Progenitor cell of endocrine pancreas (in vitro differentiated cells): ENCODE measurements at regions not wholly inside any gene's neighbourhood (a gene's known extent, or its start where the extent isn't known, plus 50 kb on each side); places are given as distances from the start of the nearest gene placed in this dataset.

Source experiments
- DNase-seq: peaks from one replicate; pipeline ENCODE4 v3.0.0; 2021; ENCODE audit warnings: low spot score; ENCODE audit not compliant: unreplicated experiment
- H3K27ac Mint-ChIP-seq: 2 replicates; pipeline ENCODE4 v1.8.0; 2021; ENCODE audit warnings: mild to moderate bottlenecking, moderate library complexity, mixed read lengths
- H3K27me3 Mint-ChIP-seq: 2 replicates; pipeline ENCODE4 v1.8.0; 2021; ENCODE audit warnings: mixed read lengths
- H3K36me3 Mint-ChIP-seq: 2 replicates; pipeline ENCODE4 v1.8.0; 2022; ENCODE audit warnings: mixed read lengths; ENCODE audit not compliant: insufficient read depth
- H3K4me1 Mint-ChIP-seq: 2 replicates; pipeline ENCODE4 v1.8.0; 2021; ENCODE audit warnings: low read depth, mixed read lengths
- H3K4me3 Mint-ChIP-seq: 2 replicates; pipeline ENCODE4 v1.8.0; 2021; ENCODE audit warnings: low read depth, mild to moderate bottlenecking, moderate library complexity, mixed read lengths
- H3K9me3 Mint-ChIP-seq: 2 replicates; pipeline ENCODE4 v1.8.0; 2021; ENCODE audit warnings: low read depth, mixed read lengths
- TF ChIP-seq, protein P1 (sequence below): fragments of 200-600 bp; sonication (generic); IDR thresholded peaks from one replicate; pipeline ENCODE4 v1.5.0; 2021; ENCODE audit warnings: antibody characterized with exemption, mild to moderate bottlenecking; ENCODE audit not compliant: unreplicated experiment

GRCh38 chr3:159861369-159861987, 127.2 kb upstream of the IL12A start:
- no peaks in the 10 kb centered on the region for H3K9me3 Mint-ChIP-seq
- peaks cover 6% of the 10 kb centered on the region for H3K4me1 Mint-ChIP-seq
- DNase-seq, result no peak
- H3K27me3 Mint-ChIP-seq, result peaks cover 4% of the 10 kb centered on the region
- H3K27ac Mint-ChIP-seq, result no peak overlapping the region
- H3K36me3 Mint-ChIP-seq, result no peaks in the 10 kb centered on the region
- H3K4me3 Mint-ChIP-seq, result no peak overlapping the region
- TF ChIP-seq, protein P1, sequence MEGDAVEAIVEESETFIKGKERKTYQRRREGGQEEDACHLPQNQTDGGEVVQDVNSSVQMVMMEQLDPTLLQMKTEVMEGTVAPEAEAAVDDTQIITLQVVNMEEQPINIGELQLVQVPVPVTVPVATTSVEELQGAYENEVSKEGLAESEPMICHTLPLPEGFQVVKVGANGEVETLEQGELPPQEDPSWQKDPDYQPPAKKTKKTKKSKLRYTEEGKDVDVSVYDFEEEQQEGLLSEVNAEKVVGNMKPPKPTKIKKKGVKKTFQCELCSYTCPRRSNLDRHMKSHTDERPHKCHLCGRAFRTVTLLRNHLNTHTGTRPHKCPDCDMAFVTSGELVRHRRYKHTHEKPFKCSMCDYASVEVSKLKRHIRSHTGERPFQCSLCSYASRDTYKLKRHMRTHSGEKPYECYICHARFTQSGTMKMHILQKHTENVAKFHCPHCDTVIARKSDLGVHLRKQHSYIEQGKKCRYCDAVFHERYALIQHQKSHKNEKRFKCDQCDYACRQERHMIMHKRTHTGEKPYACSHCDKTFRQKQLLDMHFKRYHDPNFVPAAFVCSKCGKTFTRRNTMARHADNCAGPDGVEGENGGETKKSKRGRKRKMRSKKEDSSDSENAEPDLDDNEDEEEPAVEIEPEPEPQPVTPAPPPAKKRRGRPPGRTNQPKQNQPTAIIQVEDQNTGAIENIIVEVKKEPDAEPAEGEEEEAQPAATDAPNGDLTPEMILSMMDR, result no peak

DNA sequence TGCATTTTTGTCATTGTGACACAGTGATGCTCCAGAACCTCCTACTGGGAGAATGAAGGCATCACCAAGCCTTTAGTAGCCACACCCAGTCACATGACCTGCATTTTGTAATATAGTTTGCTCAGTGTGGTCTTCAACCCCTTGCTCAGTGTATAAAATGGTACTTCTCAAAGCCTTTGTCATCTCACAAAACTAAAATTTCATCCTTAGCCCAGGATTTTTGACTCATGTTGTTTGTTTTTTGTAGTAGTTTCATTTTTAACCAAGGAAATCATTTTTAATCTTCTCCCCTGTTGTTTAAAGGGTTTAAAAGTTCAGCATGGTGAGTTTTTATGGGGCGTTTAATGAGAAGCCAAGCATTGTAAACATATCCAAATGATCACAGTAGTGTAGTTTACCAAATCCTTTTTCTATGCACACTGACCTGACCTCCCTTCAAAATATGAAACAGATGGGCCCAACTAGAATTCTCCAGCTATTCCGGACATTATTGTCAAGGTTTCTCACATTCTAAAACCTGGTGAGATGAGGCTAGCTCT, 123.5 kb upstream of the IL12A start:
- peaks cover 4% of the 10 kb centered on the region for H3K27me3 Mint-ChIP-seq
- H3K4me3 Mint-ChIP-seq, result no peak overlapping the region
- TF ChIP-seq, protein P1, result no peak
- DNase-seq, result no peak
- H3K27ac Mint-ChIP-seq, result no peak overlapping the region
- peaks cover 2% of the 10 kb centered on the region for H3K4me1 Mint-ChIP-seq
- H3K36me3 Mint-ChIP-seq, result no peaks in the 10 kb centered on the region
- peaks cover 4% of the 10 kb centered on the region for H3K9me3 Mint-ChIP-seq

DNA sequence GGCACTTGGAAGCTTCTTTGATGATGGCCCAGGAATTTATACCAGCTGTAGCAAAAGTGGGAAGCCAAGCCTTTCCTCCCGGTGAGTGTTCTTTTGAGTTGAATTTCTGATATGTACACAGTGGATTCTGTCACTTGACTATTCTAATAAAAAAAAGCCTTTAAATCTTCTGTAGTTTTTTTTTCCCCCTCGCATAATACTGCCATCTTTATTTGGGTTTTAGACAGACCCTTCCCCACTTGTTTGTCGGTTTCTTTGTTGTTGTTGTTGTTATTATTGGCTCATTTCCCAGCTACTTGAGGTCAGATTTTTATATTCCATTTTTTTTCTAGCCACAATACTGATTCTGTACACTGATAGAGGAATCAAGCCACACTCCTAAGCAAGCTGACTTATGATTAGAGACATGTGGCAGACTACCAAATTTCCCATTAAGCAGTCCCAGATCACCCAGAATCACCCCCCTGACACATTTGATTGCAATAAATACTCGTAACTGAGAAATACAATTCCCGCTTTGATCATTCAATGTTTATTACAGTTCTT, 122.4 kb upstream of the IL12A start:
- peaks cover 2% of the 10 kb centered on the region for H3K4me1 Mint-ChIP-seq
- H3K27me3 Mint-ChIP-seq, result peaks cover 1% of the 10 kb centered on the region
- no peak overlapping the region for H3K4me3 Mint-ChIP-seq
- TF ChIP-seq, protein P1, result no peak
- H3K27ac Mint-ChIP-seq, result no peak overlapping the region
- DNase-seq, result no peak
- no peaks in the 10 kb centered on the region for H3K36me3 Mint-ChIP-seq
- H3K9me3 Mint-ChIP-seq, result peaks cover 4% of the 10 kb centered on the region

- Mint-ChIP-seq H3K27ac (no peak overlapping the region), H3K4me3 (no peak overlapping the region), H3K36me3 (no peaks in the 10 kb centered on the region), H3K27me3 (no peaks in the 10 kb centered on the region), H3K4me1 (peaks cover under 1% of the 10 kb centered on the region), H3K9me3 (peaks cover 4% of the 10 kb centered on the region)
- DNase-seq, result no peak
- TF ChIP-seq, protein P1, result no peak
These were observed 121.3 kb upstream of the IL12A start for GRCh38 chr3:159867372-159867771.

DNA sequence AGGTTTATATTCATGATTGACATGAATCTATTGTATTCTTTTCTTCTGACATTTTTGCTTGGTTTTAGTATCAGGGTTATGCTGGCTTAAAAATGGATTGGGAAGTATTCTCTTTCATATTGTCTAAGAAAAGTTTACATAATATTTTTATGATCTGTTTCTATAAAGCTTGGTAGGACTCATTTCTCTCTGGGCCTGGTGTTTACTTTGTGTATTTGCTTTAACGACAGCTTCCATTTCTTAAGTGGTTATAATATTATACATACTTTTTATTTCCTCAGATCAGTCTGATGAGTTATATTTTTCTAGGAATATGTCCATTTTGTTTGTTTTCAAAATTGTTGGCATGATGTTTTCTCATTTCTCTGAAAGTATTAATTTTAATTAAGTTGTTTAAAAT, 117.9 kb upstream of the IL12A start:
- no peak overlapping the region for H3K4me3 Mint-ChIP-seq
- no peak overlapping the region for H3K27ac Mint-ChIP-seq

More for the DNA sequence above, 117.9 kb upstream of the IL12A start:
- TF ChIP-seq, protein P1, result no peak
- H3K9me3 Mint-ChIP-seq, result peaks cover 4% of the 10 kb centered on the region
- H3K4me1 Mint-ChIP-seq, result no peaks in the 10 kb centered on the region
- H3K36me3 Mint-ChIP-seq, result no peaks in the 10 kb centered on the region
- no peak for DNase-seq
- no peaks in the 10 kb centered on the region for H3K27me3 Mint-ChIP-seq
